Mucosa of descending colon (tissue), 3 donors: ENCODE measurements at regions not wholly inside any gene's neighbourhood (a gene's known extent, or its start where the extent isn't known, plus 50 kb on each side); places are given as distances from the start of the nearest gene placed in this dataset.

Experiments
- ATAC-seq: fragments of 200-7000 bp; cut with Tn5 transposase; one replicate; pipeline ENCODE4 v1.9.1; 2020; ENCODE audit warnings: mild to moderate bottlenecking, moderate library complexity
- DNase-seq, 3 donors: peaks; one replicate each; pipeline ENCODE4 v3.0.0-alpha.2; 2020
- H3K36me3 ChIP-seq: fragments of 200-600 bp; one replicate; pipeline ENCODE4 v1.8.0; 2021; ENCODE audit warnings: low read depth, mild to moderate bottlenecking
- H3K4me1 ChIP-seq: fragments of 200-600 bp; one replicate; pipeline ENCODE4 v1.8.0; 2021; ENCODE audit warnings: low read depth, mild to moderate bottlenecking
- H3K4me3 ChIP-seq: fragments of 200-600 bp; one replicate; pipeline ENCODE4 v1.8.0; 2021; ENCODE audit warnings: mild to moderate bottlenecking
- H3K9me3 ChIP-seq: fragments of 200-600 bp; one replicate; pipeline ENCODE4 v1.8.0; 2021; ENCODE audit warnings: mild to moderate bottlenecking
- intact Hi-C, 2 donors: fragments of 100-400 bp; cut with DNase I in 1 of 2; cut with micrococcal nuclease in 1 of 2; formaldehyde crosslinking; loops; one replicate each; pipeline versions ENCODE4 v1.11.0 to v1.11.1; 2022; cut with DNase I, micrococcal nuclease
- TF ChIP-seq, protein P1 (sequence below): fragments of 200-600 bp; IDR thresholded peaks from one replicate; pipeline ENCODE4 v1.8.0; 2022; ENCODE audit warnings: antibody characterized with exemption, mild to moderate bottlenecking
- donor health status: DM: no; HTN: no; CAD: no; lungs with moderate emphysema.
- donor health status: DM: no; HTN: no; CAD: no.
- donor health status: DM: no; HTN: yes; CAD: no.

GRCh38 chrX:519741-520140 lies 110.8 kb upstream of the SHOX start:
- ATAC-seq (no peak), DNase-seq (no peak)
- no peaks in the 10 kb centered on the region for H3K9me3 ChIP-seq
- no peak overlapping the region for H3K4me3 ChIP-seq
- intact Hi-C loops, result no loop called here
- TF ChIP-seq, protein P1, sequence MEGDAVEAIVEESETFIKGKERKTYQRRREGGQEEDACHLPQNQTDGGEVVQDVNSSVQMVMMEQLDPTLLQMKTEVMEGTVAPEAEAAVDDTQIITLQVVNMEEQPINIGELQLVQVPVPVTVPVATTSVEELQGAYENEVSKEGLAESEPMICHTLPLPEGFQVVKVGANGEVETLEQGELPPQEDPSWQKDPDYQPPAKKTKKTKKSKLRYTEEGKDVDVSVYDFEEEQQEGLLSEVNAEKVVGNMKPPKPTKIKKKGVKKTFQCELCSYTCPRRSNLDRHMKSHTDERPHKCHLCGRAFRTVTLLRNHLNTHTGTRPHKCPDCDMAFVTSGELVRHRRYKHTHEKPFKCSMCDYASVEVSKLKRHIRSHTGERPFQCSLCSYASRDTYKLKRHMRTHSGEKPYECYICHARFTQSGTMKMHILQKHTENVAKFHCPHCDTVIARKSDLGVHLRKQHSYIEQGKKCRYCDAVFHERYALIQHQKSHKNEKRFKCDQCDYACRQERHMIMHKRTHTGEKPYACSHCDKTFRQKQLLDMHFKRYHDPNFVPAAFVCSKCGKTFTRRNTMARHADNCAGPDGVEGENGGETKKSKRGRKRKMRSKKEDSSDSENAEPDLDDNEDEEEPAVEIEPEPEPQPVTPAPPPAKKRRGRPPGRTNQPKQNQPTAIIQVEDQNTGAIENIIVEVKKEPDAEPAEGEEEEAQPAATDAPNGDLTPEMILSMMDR, result no peak
- H3K4me1 ChIP-seq, result no peaks in the 10 kb centered on the region
- no peaks in the 10 kb centered on the region for H3K36me3 ChIP-seq

GRCh38 chrX:522456-522855 lies 108.1 kb upstream of the SHOX start:
- Histone ChIP-seq H3K9me3 (no peaks in the 10 kb centered on the region), H3K4me3 (no peak overlapping the region), H3K4me1 (no peaks in the 10 kb centered on the region), H3K36me3 (no peaks in the 10 kb centered on the region)
- ATAC-seq, result no peak
- DNase-seq, result no peak
- TF ChIP-seq, protein P1, result no peak
- intact Hi-C loops, result no loop called here

- no peaks in the 10 kb centered on the region for H3K36me3 ChIP-seq
- intact Hi-C loops, result no loop called here
- no peak for DNase-seq
- no peak for ATAC-seq
- TF ChIP-seq, protein P1, result no peak
- no peaks in the 10 kb centered on the region for H3K4me1 ChIP-seq
- peaks cover 7% of the 10 kb centered on the region for H3K9me3 ChIP-seq
- no peak overlapping the region for H3K4me3 ChIP-seq
Measured at GRCh38 chrX:525134-525533, 105.5 kb upstream of the SHOX start.

DNA sequence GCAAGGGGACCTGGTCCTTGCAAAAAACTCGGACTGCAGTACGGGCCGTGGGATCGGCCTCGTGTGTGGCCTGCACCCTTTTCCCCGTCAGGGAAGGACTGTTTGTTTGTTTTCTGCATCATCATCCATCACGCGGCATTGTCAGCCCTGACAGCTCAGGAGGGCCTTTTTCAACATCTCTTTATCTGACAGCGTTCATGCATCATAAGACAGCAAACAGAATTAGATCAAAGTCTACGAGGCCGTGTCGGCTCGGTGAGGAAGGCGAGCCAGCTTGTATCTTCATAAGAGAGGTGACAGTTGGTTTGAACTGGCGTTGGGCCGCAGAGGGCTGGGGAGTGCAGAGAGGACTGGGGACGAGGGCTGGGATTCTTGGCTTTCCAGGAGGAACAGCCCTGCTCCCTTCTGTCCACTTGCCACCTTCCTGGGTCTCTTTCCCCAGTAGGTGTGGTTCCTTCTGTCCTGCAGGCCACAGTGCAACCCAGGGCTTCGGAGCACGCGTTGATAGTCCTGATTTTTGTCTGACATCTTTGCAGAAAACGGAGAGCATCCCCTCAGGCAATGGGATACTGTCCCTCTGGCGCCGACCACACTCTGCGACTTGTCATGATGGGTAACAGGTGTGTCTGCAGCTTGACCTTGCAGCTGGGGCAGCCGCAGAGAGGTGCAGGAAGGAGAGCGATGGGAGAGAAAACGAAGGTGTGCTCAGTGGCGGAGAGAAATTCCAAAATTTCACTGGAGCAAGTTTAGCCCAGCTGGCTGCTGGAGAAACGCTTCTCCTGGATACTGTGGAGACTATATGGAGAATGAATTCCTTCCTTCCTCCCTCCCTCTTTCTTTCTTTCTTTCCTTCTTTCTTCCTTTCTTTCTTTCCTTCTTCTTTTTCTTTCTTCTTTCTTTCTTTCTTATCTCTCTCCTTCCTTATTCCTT lies 104.0 kb upstream of the SHOX start:
- no peak for ATAC-seq
- peaks cover 7% of the 10 kb centered on the region for H3K9me3 ChIP-seq
- no peak overlapping the region for H3K4me3 ChIP-seq
- H3K36me3 ChIP-seq, result no peaks in the 10 kb centered on the region
- TF ChIP-seq, protein P1, result no peak
- no peaks in the 10 kb centered on the region for H3K4me1 ChIP-seq
- DNase-seq, result no peak
- intact Hi-C loops, result no loop called here

GRCh38 chrX:530726-531610 lies 99.6 kb upstream of the SHOX start:
- Histone ChIP-seq H3K36me3 (no peaks in the 10 kb centered on the region), H3K4me1 (no peaks in the 10 kb centered on the region), H3K9me3 (peaks cover 7% of the 10 kb centered on the region), H3K4me3 (no peak overlapping the region)
- DNase-seq (no peak), ATAC-seq (no peak)
- TF ChIP-seq, protein P1, result no peak
- intact Hi-C loops, result no loop called here
